ENCODE measurements at regions not wholly inside any gene's neighbourhood (a gene's known extent, or its start where the extent isn't known, plus 50 kb on each side); places are given as distances from the start of the nearest gene placed in this dataset.
"Not testable (repeated sequence)": the region's sequence is repeated elsewhere in the genome, so short reads cannot be mapped to it uniquely, and the experiment has no call there.

- H3K4me1 Mint-ChIP-seq, result peaks cover 2% of the 10 kb centered on the region
- no peak for DNase-seq
- H3K4me3 Mint-ChIP-seq, result no peak overlapping the region
- H3K9me3 Mint-ChIP-seq, result peaks cover 8% of the 10 kb centered on the region
- no peak overlapping the region for H3K27ac Mint-ChIP-seq
- CTCF ChIA-PET, result no interaction called here
- H3K27me3 Mint-ChIP-seq, result no peaks in the 10 kb centered on the region
- POLR2A ChIA-PET, result no interaction called here
- H3K36me3 Mint-ChIP-seq (ENCODE audit: low read depth), result no peaks in the 10 kb centered on the region
Measured at GRCh38 chr3:106447723-106448301, 579.0 kb upstream of the CBLB start.

GRCh38 chr3:106448372-106448966 is 579.7 kb upstream of the CBLB start:
- H3K27ac Mint-ChIP-seq; H3K4me1 Mint-ChIP-seq; CTCF ChIA-PET; H3K9me3 Mint-ChIP-seq; H3K4me3 Mint-ChIP-seq; H3K36me3 Mint-ChIP-seq (ENCODE audit: low read depth); POLR2A ChIA-PET; H3K27me3 Mint-ChIP-seq; DNase-seq: not testable (repeated sequence)

- Mint-ChIP-seq H3K27me3 (no peaks in the 10 kb centered on the region), H3K4me3 (no peak overlapping the region), H3K36me3 (ENCODE audit: low read depth) (no peaks in the 10 kb centered on the region), H3K9me3 (peaks cover 8% of the 10 kb centered on the region), H3K27ac (no peak overlapping the region), H3K4me1 (peaks cover 7% of the 10 kb centered on the region)
- DNase-seq, result no peak
- ChIA-PET CTCF (no interaction called here), POLR2A (no interaction called here)
Measured at GRCh38 chr3:106452096-106452495, 583.3 kb upstream of the CBLB start.

GRCh38 chr3:106454497-106454896 is 585.7 kb upstream of the CBLB start:
- ChIA-PET POLR2A (no interaction called here), CTCF (no interaction called here)
- Mint-ChIP-seq H3K9me3 (no peaks in the 10 kb centered on the region), H3K4me3 (no peak overlapping the region), H3K36me3 (ENCODE audit: low read depth) (peaks cover 2% of the 10 kb centered on the region), H3K27me3 (no peaks in the 10 kb centered on the region), H3K27ac (no peak overlapping the region), H3K4me1 (peaks cover 18% of the 10 kb centered on the region)
- DNase-seq, result no peak

- no peak overlapping the region for H3K4me3 Mint-ChIP-seq
- POLR2A ChIA-PET, result no interaction called here
- DNase-seq, result peak; percentile 54
- CTCF ChIA-PET, result interaction anchor here (1.0 kb wide), 1 partner anchor 152 kb away, joined by 3 read pairs; no protein-coding TSS in a partner anchor
- H3K36me3 Mint-ChIP-seq (ENCODE audit: low read depth), result peaks cover 2% of the 10 kb centered on the region
- peaks cover 4% of the 10 kb centered on the region for H3K9me3 Mint-ChIP-seq
- no peak overlapping the region for H3K27ac Mint-ChIP-seq
- H3K4me1 Mint-ChIP-seq, result peaks cover 18% of the 10 kb centered on the region
- H3K27me3 Mint-ChIP-seq, result no peaks in the 10 kb centered on the region
Measured at GRCh38 chr3:106457281-106458180, 588.7 kb upstream of the CBLB start.

- Mint-ChIP-seq H3K4me3 (no peak overlapping the region), H3K36me3 (ENCODE audit: low read depth) (peaks cover 2% of the 10 kb centered on the region), H3K27ac (no peak overlapping the region), H3K9me3 (peaks cover 4% of the 10 kb centered on the region), H3K27me3 (no peaks in the 10 kb centered on the region), H3K4me1 (peaks cover 18% of the 10 kb centered on the region)
- ChIA-PET POLR2A (no interaction called here), CTCF (no interaction called here)
- DNase-seq, result no peak
Measured at GRCh38 chr3:106458952-106459351, 590.1 kb upstream of the CBLB start.

- ChIA-PET POLR2A (no interaction called here), CTCF (no interaction called here)
- Mint-ChIP-seq H3K36me3 (ENCODE audit: low read depth) (no peaks in the 10 kb centered on the region), H3K4me3 (no peak overlapping the region), H3K27ac (no peak overlapping the region), H3K9me3 (peaks cover 9% of the 10 kb centered on the region), H3K4me1 (no peaks in the 10 kb centered on the region), H3K27me3 (no peaks in the 10 kb centered on the region)
- DNase-seq, result no peak
Measured at GRCh38 chr3:106466881-106467280, 598.1 kb upstream of the CBLB start.

GRCh38 chr3:106473576-106474475 is 605.0 kb upstream of the CBLB start:
- Mint-ChIP-seq H3K27me3 (no peaks in the 10 kb centered on the region), H3K9me3 (peaks cover 9% of the 10 kb centered on the region), H3K4me3 (no peak overlapping the region), H3K27ac (no peak overlapping the region), H3K4me1 (peaks cover 4% of the 10 kb centered on the region), H3K36me3 (ENCODE audit: low read depth) (no peaks in the 10 kb centered on the region)
- DNase-seq, result no peak
- ChIA-PET CTCF (no interaction called here), POLR2A (no interaction called here)

GRCh38 chr3:106482451-106482850 is 613.6 kb upstream of the CBLB start:
- Mint-ChIP-seq H3K27me3 (no peaks in the 10 kb centered on the region), H3K4me1 (no peaks in the 10 kb centered on the region), H3K36me3 (ENCODE audit: low read depth) (no peaks in the 10 kb centered on the region), H3K4me3 (no peak overlapping the region), H3K27ac (no peak overlapping the region), H3K9me3 (peaks cover 15% of the 10 kb centered on the region)
- POLR2A ChIA-PET, result no interaction called here
- DNase-seq, result no peak
- CTCF ChIA-PET, result no interaction called here

- H3K4me1 Mint-ChIP-seq, result no peaks in the 10 kb centered on the region
- H3K27ac Mint-ChIP-seq, result no peak overlapping the region
- ChIA-PET POLR2A (no interaction called here), CTCF (no interaction called here)
- no peak overlapping the region for H3K4me3 Mint-ChIP-seq
- H3K9me3 Mint-ChIP-seq, result peaks cover 3% of the 10 kb centered on the region
- no peaks in the 10 kb centered on the region for H3K27me3 Mint-ChIP-seq
- no peak for DNase-seq
- H3K36me3 Mint-ChIP-seq (ENCODE audit: low read depth), result no peaks in the 10 kb centered on the region
Measured at GRCh38 chr3:106485217-106485616, 616.4 kb upstream of the CBLB start.

- H3K27me3 Mint-ChIP-seq, result no peaks in the 10 kb centered on the region
- no peak for DNase-seq
- no peak overlapping the region for H3K4me3 Mint-ChIP-seq
- H3K36me3 Mint-ChIP-seq (ENCODE audit: low read depth), result no peaks in the 10 kb centered on the region
- POLR2A ChIA-PET, result no interaction called here
- H3K9me3 Mint-ChIP-seq, result peaks cover under 1% of the 10 kb centered on the region
- no peak overlapping the region for H3K27ac Mint-ChIP-seq
- H3K4me1 Mint-ChIP-seq, result no peaks in the 10 kb centered on the region
- CTCF ChIA-PET, result no interaction called here
Measured at GRCh38 chr3:106485802-106486201, 617.0 kb upstream of the CBLB start.

GRCh38 chr3:106486945-106487639 is 618.3 kb upstream of the CBLB start:
- CTCF ChIA-PET; POLR2A ChIA-PET; H3K27ac Mint-ChIP-seq; H3K36me3 Mint-ChIP-seq (ENCODE audit: low read depth); DNase-seq; H3K4me3 Mint-ChIP-seq; H3K27me3 Mint-ChIP-seq; H3K9me3 Mint-ChIP-seq; H3K4me1 Mint-ChIP-seq: not testable (repeated sequence)

GRCh38 chr3:106488331-106488730 is 619.5 kb upstream of the CBLB start:
- H3K36me3 Mint-ChIP-seq (ENCODE audit: low read depth), result no peaks in the 10 kb centered on the region
- ChIA-PET CTCF (no interaction called here), POLR2A (no interaction called here)
- H3K27ac Mint-ChIP-seq, result no peak overlapping the region
- DNase-seq, result no peak
- H3K9me3 Mint-ChIP-seq, result peaks cover under 1% of the 10 kb centered on the region
- no peak overlapping the region for H3K4me3 Mint-ChIP-seq
- H3K4me1 Mint-ChIP-seq, result no peaks in the 10 kb centered on the region
- no peaks in the 10 kb centered on the region for H3K27me3 Mint-ChIP-seq

Measured in activated CD4-positive, alpha-beta memory T cell treated with anti-CD3 and anti-CD28 coated beads, Interleukin-2, amount 10 ng/mL, durations not matched to agents 7 days and 5 days (primary cell).